K562 (cell line): ENCODE measurements at regions not wholly inside any gene's neighbourhood (a gene's known extent, or its start where the extent isn't known, plus 50 kb on each side); places are given as distances from the start of the nearest gene placed in this dataset.

Source experiments
- ATAC-seq: fragments of 200-7000 bp; cut with Tn5 transposase; 3 replicates; pipeline ENCODE4 v1.9.1; 2020; ENCODE audit warnings: moderate library complexity
- BruUV-seq: library from RNA; stranded (reverse); fragments of 400-500 nt; replicated peaks from 2 replicates; lab custom pipeline; 2021; lab: Mats Ljungman, UMichigan
- CTCF ChIA-PET: fragments of 300-600 bp; formaldehyde crosslinking; extraction: SDS; loops from one replicate; lab custom pipeline; 2021; ENCODE audit warnings: low intra/inter-chr PET ratio; lab: Yijun Ruan, JAX
- POLR2A ChIA-PET: fragments of 300-600, 350-650 bp; sonication (Branson Sonifier 250); formaldehyde crosslinking; extraction: SDS; loops from one replicate; lab custom pipeline; 2021; ENCODE audit warnings: antibody characterized with exemption, inconsistent platforms; lab: Yijun Ruan, JAX
- DNase-seq, 4 experiments: peaks; one replicate each; pipeline versions ENCODE4 v3.0.0 to v3.0.0-alpha.2; 2011 to 2018; ENCODE audit warnings: low spot score in 3 of 4, mixed read lengths in 3 of 4; ENCODE audit errors: extremely low read depth in 1 of 4
- FAIRE-seq: peaks from 2 replicates; lab custom pipeline; 2011; peaks lifted over from hg19 to GRCh38; lab: Jason Lieb, UNC
- H2AFZ ChIP-seq: 2 replicates; pipeline ENCODE4 v1.6.0; 2011; ENCODE audit warnings: low read depth, low read length, control low read depth, inconsistent platforms
- H3K27ac ChIP-seq: fragments of 200-600 bp; 3 replicates; pipeline ENCODE4 v1.8.0; 2011; ENCODE audit warnings: low read depth, mild to moderate bottlenecking, control low read depth, inconsistent platforms, low read length, moderate library complexity, mixed read lengths; ENCODE audit errors: extremely low read depth
- H3K27me3 ChIP-seq, 2 experiments: fragments of 300-600 bp in 1 of 2; 2 replicates in 1 of 2; 3 replicates in 1 of 2; pipeline versions ENCODE4 v1.6.0 to v1.8.0; 2011; ENCODE audit warnings: inconsistent platforms in 2 of 2, low read length in 2 of 2, mild to moderate bottlenecking in 1 of 2, mixed read lengths in 1 of 2, moderate library complexity in 1 of 2; ENCODE audit not compliant: control insufficient read depth in 2 of 2, insufficient read depth in 2 of 2
- H3K36me3 ChIP-seq: fragments of 300-600 bp; 3 replicates; pipeline ENCODE4 v1.8.0; 2011; ENCODE audit warnings: mild to moderate bottlenecking, low read length, inconsistent platforms; ENCODE audit not compliant: control insufficient read depth, insufficient read depth
- H3K4me1 ChIP-seq, 2 experiments: fragments of 200-600 bp in 1 of 2; replicated peaks in 1 of 2; 2 replicates in 1 of 2; 3 replicates in 1 of 2; pipeline versions ENCODE4 v1.5.1 to v1.8.0; 2011; ENCODE audit warnings: inconsistent platforms in 2 of 2, low read length in 2 of 2, mild to moderate bottlenecking in 1 of 2, mixed read lengths in 1 of 2, moderate library complexity in 1 of 2; ENCODE audit not compliant: control insufficient read depth in 2 of 2, insufficient read depth in 2 of 2
- H3K4me2 ChIP-seq: 2 replicates; pipeline ENCODE4 v1.6.1; 2011; ENCODE audit warnings: low read length, control low read depth, inconsistent platforms, mixed read lengths; ENCODE audit not compliant: insufficient read depth
- H3K4me3 ChIP-seq: fragments of 200-600 bp; sonication (generic), shearing (Covaris generic); 2 replicates; pipeline ENCODE4 v1.5.1; 2016; ENCODE audit warnings: control low read depth, inconsistent platforms
- H3K79me2 ChIP-seq: fragments of 200-600 bp; 3 replicates; pipeline ENCODE4 v1.8.0; 2011; ENCODE audit warnings: low read length, inconsistent platforms; ENCODE audit not compliant: control insufficient read depth, insufficient read depth
- H3K9ac ChIP-seq, 2 experiments: 2 replicates each; pipeline versions ENCODE4 v1.6.0 to v1.6.1; 2011; ENCODE audit warnings: low read depth in 2 of 2, low read length in 2 of 2, control low read depth in 1 of 2, inconsistent platforms in 1 of 2, mild to moderate bottlenecking in 1 of 2, mixed read lengths in 1 of 2; ENCODE audit not compliant: insufficient read depth in 1 of 2
- H3K9me1 ChIP-seq: one replicate; pipeline ENCODE4 v1.6.0; 2011; ENCODE audit warnings: inconsistent platforms, mild to moderate bottlenecking, low read length, moderate library complexity; ENCODE audit not compliant: control insufficient read depth, insufficient read depth
- H3K9me3 ChIP-seq: replicated peaks from 2 replicates; pipeline ENCODE4 v1.5.1; 2011; ENCODE audit warnings: low read depth, low read length, inconsistent platforms; ENCODE audit not compliant: control insufficient read depth, insufficient read depth
- H4K20me1 ChIP-seq: replicated peaks from 2 replicates; pipeline ENCODE4 v1.6.1; 2011; ENCODE audit warnings: low read length, inconsistent platforms, mixed read lengths; ENCODE audit not compliant: control insufficient read depth, insufficient read depth
- ATF2 ChIP-seq: sonication (generic); formaldehyde crosslinking; IDR thresholded peaks from 2 replicates; pipeline ENCODE4 v1.8.1; 2022; ENCODE audit warnings: missing genetic modification reagents
- CEBPG ChIP-seq, 3 experiments: fragments of 200-800 bp in 1 of 3; sonication (Bioruptor generic) in 1 of 3; sonication (generic) in 1 of 3; formaldehyde crosslinking in 1 of 3; IDR thresholded peaks in 2 of 3; conservative IDR thresholded peaks in 1 of 3; 2 replicates each; pipeline versions ENCODE4 v1.6.1 to v1.8.0; 2016 to 2022; ENCODE audit warnings: missing compliant biosample characterization in 2 of 3, missing genetic modification characterization in 2 of 3, mild to moderate bottlenecking in 1 of 3, missing genetic modification reagents in 1 of 3
- CREB3L1 ChIP-seq: fragments of 450-650 bp; IDR thresholded peaks from 2 replicates; pipeline ENCODE4 v1.6.1; 2014; ENCODE audit warnings: low read depth, mild to moderate bottlenecking, moderate library complexity, borderline replicate concordance
- GABPA ChIP-seq: fragments of 200-800 bp; sonication (Bioruptor generic); conservative IDR thresholded peaks from 2 replicates; pipeline ENCODE4 v1.6.1; 2016; ENCODE audit warnings: low read depth, missing genetic modification characterization, missing compliant biosample characterization
- HMG20B ChIP-seq: fragments of 250-450 bp; sonication (Bioruptor Pico); IDR thresholded peaks from 2 replicates; pipeline ENCODE4 v1.5.0; 2021; ENCODE audit warnings: mild to moderate bottlenecking
- JUN ChIP-seq, 2 experiments: sonication (generic) in 1 of 2; formaldehyde crosslinking in 1 of 2; IDR thresholded peaks; 2 replicates each; pipeline versions ENCODE4 v1.6.1 to v1.8.0; 2012 to 2022; ENCODE audit warnings: borderline replicate concordance in 2 of 2, mild to moderate bottlenecking in 2 of 2, improper control_type of control experiment in 1 of 2, low read depth in 1 of 2, low read length in 1 of 2, missing genetic modification reagents in 1 of 2
- NFIC ChIP-seq: fragments of 450-650 bp; IDR thresholded peaks from 2 replicates; pipeline ENCODE4 v1.6.1; 2017; ENCODE audit warnings: mild to moderate bottlenecking, inconsistent platforms
- NR4A1 ChIP-seq, 2 experiments: fragments of 250-450 bp in 1 of 2; fragments of 450-650 bp in 1 of 2; sonication (Bioruptor Pico) in 1 of 2; IDR thresholded peaks; 2 replicates each; pipeline versions ENCODE4 v1.4.0 to v1.6.1; 2016 to 2020; ENCODE audit warnings: mild to moderate bottlenecking in 2 of 2, missing compliant biosample characterization in 1 of 2, missing genetic modification characterization in 1 of 2, moderate library complexity in 1 of 2
- RBM39 ChIP-seq: fragments of 200-400 bp; formaldehyde crosslinking; optimal IDR thresholded peaks from 2 replicates; pipeline ENCODE3; 2018; ENCODE audit warnings: low read depth, low read length
- SRSF7 ChIP-seq: fragments of 200-400 bp; formaldehyde crosslinking; optimal IDR thresholded peaks from 2 replicates; pipeline ENCODE3; 2017; ENCODE audit warnings: mild to moderate bottlenecking, low read depth, low read length
- XRCC5 ChIP-seq: fragments of 200-400 bp; formaldehyde crosslinking; IDR thresholded peaks from 2 replicates; pipeline ENCODE4 v1.6.1; 2017; ENCODE audit warnings: low read depth, mild to moderate bottlenecking, low read length
- ZBTB17 ChIP-seq: fragments of 450-650 bp; formaldehyde crosslinking; IDR thresholded peaks from 2 replicates; pipeline ENCODE4 v1.4.0; 2020; ENCODE audit warnings: mild to moderate bottlenecking
- ZFPM2 ChIP-seq: fragments of 250-450 bp; sonication (Bioruptor Pico); IDR thresholded peaks from 2 replicates; pipeline ENCODE4 v1.5.1; 2022; ENCODE audit warnings: mild to moderate bottlenecking
- ZNF324 ChIP-seq: fragments of 250-450 bp; sonication (Bioruptor Pico); IDR thresholded peaks from 2 replicates; pipeline ENCODE4 v1.4.0; 2020; ENCODE audit warnings: mild to moderate bottlenecking
- WGBS: fragments of 100-300 bp; shearing (Covaris generic); methylation state at CpG from one replicate; pipeline ENCODE4 v1.1.6; 2016; ENCODE audit warnings: low coverage, mixed read lengths; ENCODE audit not compliant: insufficient coverage; ENCODE audit errors: missing lambda C conversion rate; 5-methylcytosine and 5-hydroxymethylcytosine counted together
- in situ Hi-C: fragments of 300-500 bp; cut with MboI; formaldehyde crosslinking; loops from 4 replicates; pipeline ENCODE4 v1.15.0; 2018; ENCODE audit warnings: inconsistent platforms, mixed read lengths
- intact Hi-C: fragments of 100-400 bp; cut with micrococcal nuclease; formaldehyde crosslinking; loops from 2 replicates; pipeline ENCODE4 v1.14.2; 2022

- WGBS: 7% methylated on average over 4 of the region's 4 CpGs
- no peaks in the 10 kb centered on the region for H3K27me3 ChIP-seq
- H3K9me3 ChIP-seq: no peaks in the 10 kb centered on the region
- no TSS peak for BruUV-seq
- in situ Hi-C loops: no loop called here
- DNase-seq (no peak), ATAC-seq (no peak)
- H3K4me1 ChIP-seq: no peaks in the 10 kb centered on the region
- no peak overlapping the region for H3K4me3 ChIP-seq
- POLR2A ChIA-PET: interaction anchor here (0.5 kb wide), 1 partner anchor 55 kb away, joined by 3 read pairs; no protein-coding TSS in a partner anchor
- H3K4me2 ChIP-seq: no peak overlapping the region
- TF ChIP-seq XRCC5 (no peak), GABPA (tag) (no peak), RBM39 (no peak), ZBTB17 (CRISPR knock-in tag) (no peak), NR4A1 (CRISPR knock-in tag; IDR thresholded peaks at IDR 0.05) (no peak), NR4A1 (tag; IDR thresholded peaks at IDR 0.05) (no peak), JUN (IDR thresholded peaks at IDR 0.05; ENCODE audit: borderline replicate concordance, low read depth, low read length) (no peak), JUN (CRISPR knock-in tag; IDR thresholded peaks at IDR 0.05; ENCODE audit: borderline replicate concordance) (no peak), NFIC (no peak), CEBPG (CRISPR knock-in tag; IDR thresholded peaks at IDR 0.05) (no peak), CEBPG (tag; conservative IDR thresholded peaks at IDR 0.05 in 1 of 2, IDR thresholded peaks at IDR 0.05 in 1 of 2) (no peak), ATF2 (CRISPR knock-in tag) (no peak), ZNF324 (CRISPR knock-in tag) (no peak), SRSF7 (no peak), CREB3L1 (no peak), ZFPM2 (CRISPR knock-in tag) (no peak), HMG20B (CRISPR knock-in tag) (no peak)
- TF ChIP-seq, all 486 proteins: peak for 0
- FAIRE-seq: no peak
- no peaks in the 10 kb centered on the region for H3K9me1 ChIP-seq
- CTCF ChIA-PET: no interaction called here
- no peak overlapping the region for H2AFZ ChIP-seq
- H3K79me2 ChIP-seq: no peaks in the 10 kb centered on the region
- H3K36me3 ChIP-seq: no peaks in the 10 kb centered on the region
- intact Hi-C loops: no loop called here
- no peak overlapping the region for H3K27ac ChIP-seq
- no peak overlapping the region for H3K9ac ChIP-seq
- no peaks in the 10 kb centered on the region for H4K20me1 ChIP-seq
Observed at GRCh38 chr10:90641731-90642130, 216.1 kb downstream of the HTR7 start.
